OCI-LY3 (cell line): ENCODE measurements at regions not wholly inside any gene's neighbourhood (a gene's known extent, or its start where the extent isn't known, plus 50 kb on each side); places are given as distances from the start of the nearest gene placed in this dataset.

Experiments
- H2AFZ ChIP-seq: fragments of 200-600, 300-600 bp; shearing (Covaris generic); 2 replicates; pipeline ENCODE4 v1.6.0; 2014; ENCODE audit warnings: antibody characterized with exemption, low read depth, low read length
- H3K27ac ChIP-seq: fragments of 200-600, 300-600 bp; sonication (generic); 2 replicates; pipeline ENCODE4 v1.5.1; 2014; ENCODE audit warnings: mild to moderate bottlenecking, low read length, moderate library complexity, mixed read lengths
- H3K27me3 ChIP-seq: fragments of 200-600, 300-600 bp; sonication (generic); 2 replicates; pipeline ENCODE4 v1.6.1; 2014; ENCODE audit warnings: low read depth, low read length, mixed read lengths
- H3K36me3 ChIP-seq: fragments of 200-600, 300-600 bp; sonication (generic); replicated peaks from 2 replicates; pipeline ENCODE3; 2014; ENCODE audit warnings: low read depth, low read length, mixed read lengths
- H3K4me1 ChIP-seq: fragments of 300-600, 200-600 bp; sonication (generic); 2 replicates; pipeline ENCODE4 v1.6.1; 2014; ENCODE audit warnings: low read length, mixed read lengths
- H3K4me2 ChIP-seq: fragments of 200-600, 300-600 bp; sonication (generic); 2 replicates; pipeline ENCODE4 v1.6.1; 2014; ENCODE audit warnings: low read length, mixed read lengths
- H3K4me3 ChIP-seq: fragments of 300-600, 200-600 bp; sonication (generic); 2 replicates; pipeline ENCODE4 v1.5.1; 2014; ENCODE audit warnings: antibody characterized with exemption, mild to moderate bottlenecking, low read length, moderate library complexity
- H3K79me2 ChIP-seq: fragments of 300-600, 200-600 bp; shearing (Covaris generic); 2 replicates; pipeline ENCODE4 v1.6.1; 2014; ENCODE audit warnings: mild to moderate bottlenecking, low read length, mixed read lengths
- H3K9ac ChIP-seq: fragments of 300-600, 200-600 bp; shearing (Covaris generic); 2 replicates; pipeline ENCODE4 v1.6.0; 2014; ENCODE audit warnings: mild to moderate bottlenecking, low read length, moderate library complexity
- H3K9me3 ChIP-seq: fragments of 200-600, 300-600 bp; shearing (Covaris generic); 2 replicates; pipeline ENCODE4 v1.6.1; 2014; ENCODE audit warnings: low read length, mixed read lengths; ENCODE audit not compliant: insufficient read depth
- H4K20me1 ChIP-seq: fragments of 200-600, 300-600 bp; sonication (generic); 2 replicates; pipeline ENCODE4 v1.6.1; 2016; ENCODE audit warnings: low read length, mixed read lengths; ENCODE audit not compliant: insufficient read depth
- CTCF ChIP-seq: fragments of 200-600, 300-600 bp; sonication (generic); IDR thresholded peaks from 2 replicates; pipeline ENCODE4 v1.5.1; 2014; ENCODE audit warnings: antibody characterized with exemption, low read length, low read depth
- EZH2phosphoT487 ChIP-seq: fragments of 200-600 bp; shearing (Covaris generic); IDR thresholded peaks from 2 replicates; pipeline ENCODE4 v1.6.1; 2018; ENCODE audit warnings: antibody characterized with exemption, mixed run types, low read depth

DNA sequence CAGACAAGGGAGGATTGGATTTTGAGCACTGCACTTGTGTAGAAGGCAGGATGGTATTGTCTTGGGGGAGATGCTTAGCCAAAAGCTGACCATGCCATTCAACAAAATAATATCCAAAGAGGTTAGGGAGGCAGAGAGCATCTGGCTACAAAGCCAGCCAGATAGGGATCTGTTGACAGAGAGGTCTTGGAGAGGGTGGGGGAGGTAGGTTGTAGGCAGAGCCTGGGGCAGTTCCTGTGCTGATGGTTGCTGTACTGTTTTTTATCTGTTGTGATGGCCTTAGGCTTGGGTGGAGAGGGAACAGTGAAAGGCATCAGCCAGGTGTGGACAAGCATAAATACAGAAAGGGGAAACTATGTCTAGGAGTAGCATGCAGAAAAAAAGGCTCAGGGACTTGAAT is 100.9 kb downstream of the AQP4 start:
- Histone ChIP-seq H4K20me1 (no peaks in the 10 kb centered on the region), H3K9ac (no peak overlapping the region), H3K79me2 (no peaks in the 10 kb centered on the region), H3K27me3 (no peaks in the 10 kb centered on the region), H2AFZ (no peak overlapping the region), H3K4me1 (no peaks in the 10 kb centered on the region), H3K27ac (no peak overlapping the region), H3K9me3 (no peaks in the 10 kb centered on the region), H3K4me3 (no peak overlapping the region), H3K36me3 (no peaks in the 10 kb centered on the region), H3K4me2 (no peak overlapping the region)
- no peak for TF ChIP-seq CTCF
- TF ChIP-seq EZH2phosphoT487: no peak

- Histone ChIP-seq H3K4me1 (no peaks in the 10 kb centered on the region), H3K27ac (no peak overlapping the region), H2AFZ (no peak overlapping the region), H3K9ac (no peak overlapping the region), H3K4me2 (no peak overlapping the region), H3K9me3 (no peaks in the 10 kb centered on the region), H3K27me3 (no peaks in the 10 kb centered on the region), H4K20me1 (no peaks in the 10 kb centered on the region), H3K36me3 (no peaks in the 10 kb centered on the region), H3K79me2 (no peaks in the 10 kb centered on the region), H3K4me3 (no peak overlapping the region)
- no peak for TF ChIP-seq EZH2phosphoT487
- TF ChIP-seq CTCF: no peak
These were observed 101.3 kb downstream of the AQP4 start for GRCh38 chr18:26764177-26764576.

GRCh38 chr18:26763446-26764110 is 101.9 kb downstream of the AQP4 start:
- Histone ChIP-seq H3K4me2 (no peak overlapping the region), H4K20me1 (no peaks in the 10 kb centered on the region), H3K4me3 (no peak overlapping the region), H3K9ac (no peak overlapping the region), H3K79me2 (no peaks in the 10 kb centered on the region), H3K4me1 (no peaks in the 10 kb centered on the region), H2AFZ (no peak overlapping the region), H3K9me3 (no peaks in the 10 kb centered on the region), H3K36me3 (no peaks in the 10 kb centered on the region), H3K27ac (no peak overlapping the region), H3K27me3 (no peaks in the 10 kb centered on the region)
- no peak for TF ChIP-seq EZH2phosphoT487

DNA sequence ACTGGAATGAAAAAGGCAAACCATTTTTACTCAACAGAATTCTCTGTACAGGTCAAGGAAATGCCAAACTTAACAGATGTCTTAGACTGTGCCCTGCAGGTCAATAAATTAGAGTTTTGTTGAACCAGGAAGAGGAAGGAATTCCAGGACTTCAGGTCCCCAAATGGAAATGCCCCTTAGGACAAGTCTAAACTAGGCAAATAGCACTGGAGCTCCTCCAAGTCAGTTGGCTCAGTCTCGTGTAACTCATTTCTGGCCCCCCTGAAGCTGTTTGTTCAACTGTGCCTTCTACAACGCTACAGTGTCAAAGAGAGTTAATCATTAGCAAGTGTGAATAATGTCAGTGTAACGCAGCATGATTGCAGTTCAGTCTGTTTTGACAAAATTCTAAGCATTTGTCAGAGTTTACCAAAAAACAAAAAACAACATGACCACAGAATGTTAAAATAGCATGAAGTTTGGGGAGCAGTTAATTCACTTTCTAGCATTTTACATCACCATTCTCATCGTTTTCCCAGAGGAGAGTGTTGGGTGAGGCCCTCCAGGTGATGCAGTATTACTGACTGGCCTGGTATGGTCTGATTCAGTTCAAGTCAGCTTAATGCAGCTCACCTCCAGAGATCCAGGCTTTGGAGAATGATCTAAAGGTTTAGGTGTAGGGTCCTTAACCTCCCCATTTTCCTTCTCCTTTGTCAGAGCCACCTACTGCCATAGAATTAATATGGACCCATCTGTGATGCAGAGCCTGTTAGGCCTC is 108.1 kb downstream of the AQP4 start:
- H3K9ac ChIP-seq: no peak overlapping the region
- no peaks in the 10 kb centered on the region for H4K20me1 ChIP-seq
- no peaks in the 10 kb centered on the region for H3K79me2 ChIP-seq
- H3K27ac ChIP-seq: no peak overlapping the region
- TF ChIP-seq EZH2phosphoT487 (no peak), CTCF (no peak)
- peaks cover 16% of the 10 kb centered on the region for H3K4me1 ChIP-seq
- no peaks in the 10 kb centered on the region for H3K27me3 ChIP-seq
- no peaks in the 10 kb centered on the region for H3K36me3 ChIP-seq
- H3K4me3 ChIP-seq: no peak overlapping the region
- H3K9me3 ChIP-seq: no peaks in the 10 kb centered on the region
- H2AFZ ChIP-seq: 0 out of 2 replicates have a peak overlapping the region, but pooled peaks have one; percentile 41
- H3K4me2 ChIP-seq: peak overlapping the region; percentile 18; the same call in 1 of the 2 replicates
